GM19043 (cell line): ENCODE measurements at regions not wholly inside any gene's neighbourhood (a gene's known extent, or its start where the extent isn't known, plus 50 kb on each side); places are given as distances from the start of the nearest gene placed in this dataset.

Experiments used
- ATAC-seq: cut with Tn5 transposase; IDR thresholded peaks from one replicate; pipeline ENCODE4 v1.9.1; 2021; ENCODE audit warnings: low read depth; ENCODE audit not compliant: unreplicated experiment

GRCh38 chr3:31172336-31172735 lies 277.9 kb upstream of the GADL1 start:
- ATAC-seq = no peak

- no peak for ATAC-seq
These were observed 278.8 kb upstream of the GADL1 start for GRCh38 chr3:31173118-31173718.

GRCh38 chr3:31174079-31174478 lies 279.6 kb upstream of the GADL1 start:
- no peak for ATAC-seq

GRCh38 chr3:31176045-31176444 lies 281.6 kb upstream of the GADL1 start:
- ATAC-seq = no peak

- ATAC-seq = no peak
These were observed 284.0 kb upstream of the GADL1 start for GRCh38 chr3:31178467-31178866.

- no peak for ATAC-seq
These were observed 285.3 kb upstream of the GADL1 start for GRCh38 chr3:31179768-31180167.

GRCh38 chr3:31180274-31180673 lies 285.8 kb upstream of the GADL1 start:
- ATAC-seq = no peak

- no peak for ATAC-seq
These were observed 287.2 kb upstream of the GADL1 start for GRCh38 chr3:31181661-31182060.

- no peak for ATAC-seq
These were observed 288.2 kb upstream of the GADL1 start for GRCh38 chr3:31182661-31183060.

GRCh38 chr3:31184261-31185061 lies 290.0 kb upstream of the GADL1 start:
- ATAC-seq = no peak

GRCh38 chr3:31185062-31185357 lies 290.5 kb upstream of the GADL1 start:
- ATAC-seq = no peak

- ATAC-seq = no peak
These were observed 291.6 kb upstream of the GADL1 start for GRCh38 chr3:31186041-31186440.

GRCh38 chr3:31187380-31187779 lies 292.9 kb upstream of the GADL1 start:
- ATAC-seq = no peak

- ATAC-seq = no peak
These were observed 293.7 kb upstream of the GADL1 start for GRCh38 chr3:31188112-31188511.

- no peak for ATAC-seq
These were observed 294.9 kb upstream of the GADL1 start for GRCh38 chr3:31189330-31189729.

GRCh38 chr3:31189971-31190370 lies 295.5 kb upstream of the GADL1 start:
- ATAC-seq = no peak

GRCh38 chr3:31191354-31191753 lies 296.9 kb upstream of the GADL1 start:
- no peak for ATAC-seq

- ATAC-seq = no peak
These were observed 299.0 kb upstream of the GADL1 start for GRCh38 chr3:31193429-31193828.

- no peak for ATAC-seq
These were observed 299.4 kb upstream of the GADL1 start for GRCh38 chr3:31193871-31194270.

- no peak for ATAC-seq
These were observed 301.8 kb upstream of the GADL1 start for GRCh38 chr3:31196261-31196660.

- ATAC-seq = no peak
These were observed 302.5 kb upstream of the GADL1 start for GRCh38 chr3:31196881-31197364.

GRCh38 chr3:31197941-31198340 lies 303.5 kb upstream of the GADL1 start:
- ATAC-seq = no peak
